Gastroesophageal sphincter (tissue), 3 donors: ENCODE measurements at regions not wholly inside any gene's neighbourhood (a gene's known extent, or its start where the extent isn't known, plus 50 kb on each side); places are given as distances from the start of the nearest gene placed in this dataset.

ENCODE experiments used
- EP300 ChIP-seq: sonication (generic); formaldehyde crosslinking; IDR thresholded peaks from one replicate; pipeline ENCODE4 v1.6.1; 2017; ENCODE audit warnings: antibody characterized with exemption, mild to moderate bottlenecking
- POLR2A ChIP-seq, 2 donors: fragments of 450-650 bp; IDR thresholded peaks; one replicate each; pipeline ENCODE4 v1.6.1; 2017; ENCODE audit warnings: antibody characterized with exemption in 2 of 2, mild to moderate bottlenecking in 2 of 2, moderate library complexity in 1 of 2
- POLR2AphosphoS5 ChIP-seq: sonication (generic); formaldehyde crosslinking; IDR thresholded peaks from one replicate; pipeline ENCODE4 v1.6.1; 2017; ENCODE audit warnings: antibody characterized with exemption
- TF ChIP-seq, protein P1 (sequence below), 4 experiments: fragments of 200-600 bp in 2 of 4; fragments of 450-650 bp in 2 of 4; sonication (generic) in 1 of 4; IDR thresholded peaks; one replicate each; pipeline ENCODE4 v1.5.1; 2017 to 2019; ENCODE audit warnings: antibody characterized with exemption in 4 of 4, mild to moderate bottlenecking in 2 of 4, moderate library complexity in 2 of 4

DNA sequence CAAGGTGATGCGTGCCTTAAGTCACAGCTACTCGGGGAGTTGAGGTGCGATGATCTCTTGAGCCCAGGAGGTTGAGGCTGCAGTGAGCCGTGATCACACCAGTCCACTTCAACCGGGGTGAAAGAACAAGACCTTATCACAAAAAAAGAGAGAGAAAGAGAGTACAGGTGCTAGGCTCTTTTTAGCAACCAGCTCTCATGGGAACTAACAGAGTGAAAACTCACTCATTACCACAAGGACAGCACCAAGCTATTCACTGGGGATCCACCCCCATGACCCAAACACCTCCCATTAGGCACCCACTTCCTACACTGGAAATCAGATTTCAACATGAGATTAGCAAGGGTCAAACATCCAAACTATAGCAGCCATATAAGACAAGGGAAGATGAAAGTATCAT lies 164.2 kb downstream of the NDUFA12 start:
- TF ChIP-seq POLR2A (IDR thresholded peaks at IDR 0.05) = no peak
- no peak for TF ChIP-seq EP300
- TF ChIP-seq, protein P1, sequence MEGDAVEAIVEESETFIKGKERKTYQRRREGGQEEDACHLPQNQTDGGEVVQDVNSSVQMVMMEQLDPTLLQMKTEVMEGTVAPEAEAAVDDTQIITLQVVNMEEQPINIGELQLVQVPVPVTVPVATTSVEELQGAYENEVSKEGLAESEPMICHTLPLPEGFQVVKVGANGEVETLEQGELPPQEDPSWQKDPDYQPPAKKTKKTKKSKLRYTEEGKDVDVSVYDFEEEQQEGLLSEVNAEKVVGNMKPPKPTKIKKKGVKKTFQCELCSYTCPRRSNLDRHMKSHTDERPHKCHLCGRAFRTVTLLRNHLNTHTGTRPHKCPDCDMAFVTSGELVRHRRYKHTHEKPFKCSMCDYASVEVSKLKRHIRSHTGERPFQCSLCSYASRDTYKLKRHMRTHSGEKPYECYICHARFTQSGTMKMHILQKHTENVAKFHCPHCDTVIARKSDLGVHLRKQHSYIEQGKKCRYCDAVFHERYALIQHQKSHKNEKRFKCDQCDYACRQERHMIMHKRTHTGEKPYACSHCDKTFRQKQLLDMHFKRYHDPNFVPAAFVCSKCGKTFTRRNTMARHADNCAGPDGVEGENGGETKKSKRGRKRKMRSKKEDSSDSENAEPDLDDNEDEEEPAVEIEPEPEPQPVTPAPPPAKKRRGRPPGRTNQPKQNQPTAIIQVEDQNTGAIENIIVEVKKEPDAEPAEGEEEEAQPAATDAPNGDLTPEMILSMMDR (IDR thresholded peaks at IDR 0.05) = no peak
- no peak for TF ChIP-seq POLR2AphosphoS5
